HuH-7.5 (cell line): ENCODE measurements at regions not wholly inside any gene's neighbourhood (a gene's known extent, or its start where the extent isn't known, plus 50 kb on each side); places are given as distances from the start of the nearest gene placed in this dataset.

ENCODE experiments used
- DNase-seq: peaks from one replicate; pipeline ENCODE4 v3.0.0; 2011; ENCODE audit warnings: low spot score

DNA sequence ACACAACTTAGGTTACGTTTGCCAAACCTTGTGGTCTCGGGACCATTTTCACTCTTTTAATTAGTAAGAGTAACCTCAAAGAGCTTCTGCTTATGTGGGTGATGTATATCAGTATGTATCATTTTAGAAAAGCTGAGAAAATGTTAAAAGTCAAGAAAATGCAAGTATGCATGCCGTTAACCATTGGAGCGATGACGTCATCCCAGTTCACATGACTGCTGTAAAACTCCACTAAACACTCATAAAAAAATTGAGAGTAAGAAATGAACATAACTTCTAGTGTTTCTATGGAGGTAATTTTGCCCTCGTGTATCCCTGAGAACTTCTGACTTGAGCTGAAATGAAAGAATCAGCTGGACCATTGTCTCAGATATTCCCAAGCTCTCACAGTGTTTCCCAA is 250.0 kb upstream of the CDH4 start:
- DNase-seq, result no peak

DNA sequence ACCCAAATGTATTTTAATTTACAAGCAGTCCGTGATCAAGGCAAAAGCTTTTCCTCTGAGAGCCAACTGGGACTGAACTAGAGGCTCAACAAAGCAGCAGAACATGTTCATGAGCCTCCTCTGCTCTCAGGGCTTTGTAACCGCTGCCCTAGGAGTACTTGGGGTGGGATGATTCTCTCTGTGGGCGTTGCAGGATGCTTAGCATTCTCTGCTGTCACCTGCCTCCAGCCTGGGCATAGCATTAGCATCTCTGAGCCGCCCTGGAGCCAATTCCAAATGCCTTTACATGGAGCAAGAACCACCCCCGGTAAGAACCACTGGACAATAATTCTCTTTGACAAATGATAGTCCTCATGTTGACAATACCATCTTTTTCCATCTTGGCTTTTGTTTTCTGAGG is 237.6 kb upstream of the CDH4 start:
- DNase-seq, result no peak

DNA sequence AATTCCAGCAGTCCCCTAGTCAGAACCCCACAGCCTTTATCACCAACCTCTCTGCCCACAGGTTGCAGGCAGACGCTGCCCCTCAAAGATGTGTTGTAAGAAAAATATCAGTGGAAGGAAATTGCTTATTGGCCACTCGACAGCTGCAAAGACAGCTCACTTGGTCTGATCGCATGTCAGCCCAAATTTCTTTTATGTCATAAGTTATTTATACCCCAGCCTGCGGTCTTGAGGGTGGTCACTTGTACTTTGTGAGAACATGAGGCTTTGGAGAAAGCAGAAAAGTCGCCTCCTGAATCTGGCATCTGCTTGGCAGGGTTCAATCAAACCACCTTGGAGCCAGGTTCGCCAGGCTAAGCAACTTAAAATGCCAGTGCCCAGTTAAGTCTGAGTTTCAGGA is 236.5 kb upstream of the CDH4 start:
- DNase-seq, result no peak

- DNase-seq, result no peak
These were observed 232.7 kb upstream of the CDH4 start for GRCh38 chr20:61019322-61019721.

DNA sequence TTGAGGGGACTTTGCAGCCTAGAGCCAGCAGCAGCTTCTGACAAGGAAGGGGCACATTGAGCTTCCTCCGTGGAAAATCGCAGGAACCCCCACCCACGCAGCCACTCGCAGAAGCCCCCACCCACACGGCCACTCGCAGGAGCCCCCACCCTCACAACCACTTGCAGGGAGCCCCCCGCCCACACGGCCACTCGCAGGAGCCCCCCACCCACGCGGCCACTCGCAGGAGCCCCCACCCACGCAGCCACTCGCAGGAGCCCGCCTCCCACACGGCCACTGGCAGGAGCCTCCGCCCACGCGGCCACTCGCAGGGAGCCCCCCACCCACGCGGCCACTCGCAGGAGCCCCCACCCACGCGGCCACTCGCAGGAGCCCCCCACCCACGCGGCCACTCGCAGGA is 228.4 kb upstream of the CDH4 start:
- DNase-seq, result no peak

GRCh38 chr20:61024390-61024789 is 227.7 kb upstream of the CDH4 start:
- no peak for DNase-seq

DNA sequence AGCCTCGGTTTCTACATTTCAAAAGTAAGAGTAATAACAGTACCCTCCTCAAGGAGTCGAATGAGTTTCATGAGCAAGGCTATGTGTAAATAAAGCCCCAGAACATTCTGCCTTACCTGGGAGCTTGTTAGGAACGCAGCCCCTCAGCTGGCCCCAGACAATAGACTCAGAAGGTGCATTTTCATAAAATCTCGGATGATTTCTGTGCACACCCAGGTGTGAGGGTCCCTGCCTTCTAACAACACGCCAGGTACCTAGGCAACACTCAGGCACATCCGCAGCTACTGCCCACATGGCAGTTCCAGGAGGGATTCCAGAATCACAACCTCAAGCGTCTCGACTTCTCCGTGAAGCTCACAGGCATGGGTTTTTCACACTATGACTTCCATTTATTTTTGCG is 226.5 kb upstream of the CDH4 start:
- DNase-seq, result no peak

DNA sequence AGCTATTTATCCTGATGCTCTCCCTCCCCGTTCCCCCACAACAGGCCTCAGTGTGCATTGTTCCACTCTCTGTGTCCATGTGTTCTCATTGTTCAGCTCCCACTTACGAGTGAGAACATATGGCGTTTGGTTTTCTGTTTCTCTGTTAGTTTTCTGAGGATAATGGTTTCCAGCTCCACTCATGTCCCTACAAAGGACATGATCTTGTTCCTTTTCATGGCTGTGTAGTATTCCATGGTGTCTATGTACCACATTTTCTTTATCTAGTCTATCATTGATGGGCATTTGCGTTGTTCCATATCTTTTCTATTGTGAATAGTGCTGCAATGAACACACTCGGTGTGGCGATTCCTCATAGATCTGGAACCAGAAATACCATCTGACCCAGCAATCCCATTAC is 225.9 kb upstream of the CDH4 start:
- DNase-seq, result no peak

- no peak for DNase-seq
These were observed 225.3 kb upstream of the CDH4 start for GRCh38 chr20:61026731-61027130.

DNA sequence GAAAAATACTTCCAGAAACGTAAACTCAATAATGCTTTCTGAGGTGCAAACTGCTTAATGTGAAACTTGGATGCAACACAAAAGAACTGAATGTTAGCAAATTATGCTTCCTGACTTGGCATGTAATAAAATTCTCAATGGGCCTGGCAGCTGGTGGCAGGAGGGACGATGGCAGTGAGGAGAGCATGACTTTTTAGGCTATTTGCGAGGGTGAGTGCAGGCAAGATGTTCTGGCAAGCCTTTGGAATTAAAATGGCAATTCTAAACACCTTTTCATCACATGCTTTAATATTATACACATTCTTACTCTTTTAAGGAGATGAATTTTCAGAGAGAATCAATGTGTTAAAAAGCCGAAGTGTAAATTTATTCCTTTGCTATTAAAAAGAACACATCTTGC is 224.8 kb upstream of the CDH4 start:
- no peak for DNase-seq

GRCh38 chr20:61030130-61030529 is 221.9 kb upstream of the CDH4 start:
- no peak for DNase-seq

DNA sequence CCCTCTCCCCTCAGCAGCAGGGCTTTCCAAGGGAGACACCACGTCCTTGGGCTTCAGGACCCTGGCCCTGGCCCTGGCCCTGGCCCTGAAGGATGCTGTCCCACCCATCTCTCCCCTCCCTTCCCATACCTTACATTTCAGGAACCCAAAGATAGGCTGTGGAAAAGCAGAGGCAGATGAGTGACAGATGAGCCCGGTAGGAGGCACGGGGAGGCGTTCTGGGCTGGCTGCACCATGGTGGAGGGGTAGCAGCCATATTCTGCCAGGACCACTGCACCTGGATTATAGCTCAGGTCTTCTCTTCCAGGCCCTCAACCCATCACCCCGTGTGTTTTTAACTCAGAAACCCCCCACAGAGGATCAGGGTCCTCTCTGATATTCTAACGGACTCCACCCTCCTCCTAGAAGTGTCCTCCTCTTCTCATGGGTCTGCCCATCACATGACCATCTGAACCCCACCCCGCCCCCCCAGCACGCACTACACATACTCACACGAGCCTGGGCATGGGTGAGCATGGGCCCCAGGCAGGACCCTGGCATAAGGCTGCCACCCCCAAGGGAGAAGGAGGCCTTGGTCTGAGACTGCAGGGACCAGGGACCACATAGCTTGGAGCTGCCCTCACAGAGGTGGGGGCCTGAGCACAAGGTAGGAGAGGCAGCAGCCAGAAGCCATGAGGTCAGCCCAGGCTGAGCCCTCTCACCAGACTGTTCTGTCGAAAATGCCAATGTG is 220.8 kb upstream of the CDH4 start:
- DNase-seq, result no peak

GRCh38 chr20:61037498-61037897 is 214.6 kb upstream of the CDH4 start:
- DNase-seq, result no peak

- no peak for DNase-seq
These were observed 210.6 kb upstream of the CDH4 start for GRCh38 chr20:61041481-61041880.

GRCh38 chr20:61042506-61043385 is 209.3 kb upstream of the CDH4 start:
- no peak for DNase-seq

GRCh38 chr20:61043681-61044080 is 208.4 kb upstream of the CDH4 start:
- DNase-seq, result no peak

GRCh38 chr20:61044499-61044898 is 207.6 kb upstream of the CDH4 start:
- no peak for DNase-seq

DNA sequence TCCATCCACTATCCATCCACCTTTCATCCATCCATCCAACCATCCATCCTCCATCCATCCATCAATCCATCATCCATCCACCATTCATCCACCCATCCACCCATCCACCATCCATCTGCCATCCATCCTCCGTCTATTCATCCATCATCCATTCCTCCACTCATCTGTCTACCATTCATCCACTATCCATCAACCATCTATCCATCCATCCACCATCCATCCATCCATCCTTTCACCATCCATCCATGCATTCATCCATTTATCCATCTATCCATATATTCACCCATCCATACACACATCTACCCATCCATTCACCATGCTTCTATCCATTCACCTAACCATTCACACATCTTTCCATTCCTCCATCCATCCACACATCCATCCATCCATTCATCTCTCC is 207.0 kb upstream of the CDH4 start:
- no peak for DNase-seq

DNA sequence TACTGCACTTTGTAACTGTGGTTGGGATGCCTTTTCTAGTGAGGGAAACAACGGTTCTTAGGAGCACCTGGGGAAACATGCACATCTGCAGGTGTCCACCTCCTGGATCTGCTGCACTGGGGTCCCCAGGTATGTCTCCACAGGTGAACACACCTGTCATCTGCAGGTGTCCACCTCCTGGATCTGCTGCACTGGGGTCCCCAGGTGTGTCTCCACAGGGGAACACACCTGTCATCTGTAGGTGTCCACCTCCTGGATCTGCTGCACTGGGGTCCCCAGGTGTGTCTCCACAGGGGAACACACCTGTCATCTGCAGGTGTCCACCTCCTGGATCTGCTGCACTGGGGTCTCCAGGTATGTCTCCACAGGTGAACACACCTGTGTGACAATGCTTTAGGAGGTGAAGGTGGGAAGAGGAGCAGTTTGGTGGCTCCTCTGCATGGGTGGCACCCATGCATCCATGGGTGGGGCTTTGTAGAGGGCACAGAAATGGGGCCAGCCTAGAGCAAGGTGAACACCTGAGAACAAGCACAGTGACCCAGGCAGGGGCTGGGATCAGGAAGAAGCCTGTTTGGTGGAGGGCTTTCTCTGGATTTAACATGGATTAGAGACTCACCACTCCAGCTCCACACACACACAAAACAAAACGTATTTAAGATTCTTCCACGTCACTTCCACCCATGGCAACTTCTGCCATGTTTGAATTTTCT is 206.0 kb upstream of the CDH4 start:
- DNase-seq, result no peak

GRCh38 chr20:61046721-61047351 is 205.2 kb upstream of the CDH4 start:
- no peak for DNase-seq

DNA sequence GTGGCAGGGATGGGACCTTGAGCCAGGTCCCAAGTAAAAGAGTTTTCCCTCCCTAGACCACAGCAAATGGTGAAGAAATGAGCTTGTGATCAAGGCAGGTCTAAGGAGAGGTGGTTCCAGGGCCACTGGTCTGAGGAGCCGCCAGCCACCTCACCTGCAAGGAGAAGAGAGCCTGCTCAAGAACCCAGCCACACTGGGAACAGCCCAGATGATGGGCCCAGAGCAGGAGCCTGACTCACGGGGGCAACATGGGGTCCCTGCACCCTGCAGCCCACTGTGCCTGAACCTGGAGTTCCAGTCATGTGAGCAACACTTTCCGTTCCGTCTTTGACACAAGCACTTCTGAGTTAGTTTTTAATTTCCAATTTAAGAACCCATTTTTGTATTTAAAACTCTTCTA is 204.5 kb upstream of the CDH4 start:
- DNase-seq, result no peak

- no peak for DNase-seq
These were observed 203.8 kb upstream of the CDH4 start for GRCh38 chr20:61048302-61048701.

DNA sequence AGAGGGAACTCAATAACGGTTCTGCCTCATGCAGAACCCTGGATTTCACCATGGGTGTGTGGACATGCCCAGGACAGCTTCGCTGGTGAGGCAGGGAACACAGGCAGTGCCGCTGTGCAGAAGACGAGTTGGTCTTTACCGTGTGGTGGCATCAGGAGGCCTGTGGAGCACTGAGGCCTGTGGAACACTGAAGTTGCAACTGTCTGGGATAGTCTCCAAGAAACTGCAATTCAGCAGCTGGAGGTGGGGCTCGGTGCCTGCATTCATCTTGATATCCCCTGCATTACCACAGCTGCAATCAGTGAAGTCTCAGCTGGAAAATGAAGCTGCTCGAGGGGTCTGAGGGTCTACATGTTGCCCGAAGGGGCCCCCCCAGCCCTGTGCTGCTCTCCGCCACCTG is 202.4 kb upstream of the CDH4 start:
- no peak for DNase-seq
